Anterior cingulate cortex (tissue), 58 donors: ENCODE measurements at regions not wholly inside any gene's neighbourhood (a gene's known extent, or its start where the extent isn't known, plus 50 kb on each side); places are given as distances from the start of the nearest gene placed in this dataset.
"Not testable (repeated sequence)": the region's sequence is repeated elsewhere in the genome, so short reads cannot be mapped to it uniquely, and the experiment has no call there.

Experiments
- DNase-seq, 58 donors: peaks; one replicate each; lab custom pipeline; 2025; lab: John Stamatoyannopoulos, UW

DNA sequence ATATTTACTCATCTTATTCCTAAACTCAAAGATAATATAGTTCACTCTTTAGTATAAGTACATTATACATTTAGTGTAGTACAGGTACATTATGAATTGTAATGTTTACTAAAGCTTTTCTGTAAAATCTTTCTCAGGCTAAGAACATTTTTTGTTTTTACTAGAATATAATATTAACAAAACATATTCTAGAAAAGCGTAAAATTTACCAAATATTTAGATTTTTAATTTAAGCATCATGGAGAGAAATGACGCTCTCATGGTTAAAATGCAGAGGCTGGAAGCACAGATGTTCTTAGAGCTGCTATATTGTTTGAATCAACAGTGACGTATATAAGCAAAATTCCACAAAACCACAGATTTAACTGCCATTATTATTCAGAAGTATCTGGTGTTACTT lies 54.7 kb upstream of the NBPF15 start:
- not testable (repeated sequence) for DNase-seq

DNA sequence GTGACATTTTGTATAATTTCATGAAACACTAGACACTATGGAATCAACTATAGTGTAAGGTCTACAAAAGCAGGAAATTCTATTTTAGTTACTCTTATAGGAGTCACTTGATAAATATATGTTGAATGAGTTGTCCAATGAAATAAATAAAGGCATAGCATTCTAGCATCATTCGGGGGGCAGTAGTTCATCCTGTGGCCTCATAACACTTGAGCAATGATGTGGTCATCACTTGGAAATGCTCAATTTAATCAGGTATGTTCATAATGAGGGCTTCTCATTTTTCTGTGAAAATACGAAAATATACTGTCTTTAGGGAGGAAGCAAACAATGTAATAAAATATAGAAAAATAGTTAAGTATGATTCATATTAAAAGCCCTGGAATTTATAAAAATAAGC lies 55.4 kb upstream of the NBPF15 start:
- not testable (repeated sequence) for DNase-seq

DNA sequence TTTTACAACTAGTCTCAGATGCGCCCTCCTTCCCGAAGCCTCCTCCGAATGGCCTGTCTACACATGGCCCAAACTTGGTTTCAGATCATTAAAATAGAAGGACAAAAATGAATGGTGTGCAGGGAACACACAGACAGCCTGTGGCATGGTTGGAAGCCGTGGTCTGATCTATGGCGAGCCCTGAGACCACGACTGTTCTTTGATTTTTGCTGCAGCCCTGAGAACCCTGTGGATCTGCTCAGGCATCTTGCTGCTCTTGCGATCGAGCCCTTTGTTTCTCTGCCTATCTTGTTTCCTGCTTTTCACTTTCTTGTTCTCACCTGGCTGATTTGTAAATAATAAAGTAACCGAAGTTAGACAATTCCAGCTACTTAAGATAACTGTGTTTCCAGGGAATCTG lies 57.0 kb upstream of the NBPF15 start:
- not testable (repeated sequence) for DNase-seq

DNA sequence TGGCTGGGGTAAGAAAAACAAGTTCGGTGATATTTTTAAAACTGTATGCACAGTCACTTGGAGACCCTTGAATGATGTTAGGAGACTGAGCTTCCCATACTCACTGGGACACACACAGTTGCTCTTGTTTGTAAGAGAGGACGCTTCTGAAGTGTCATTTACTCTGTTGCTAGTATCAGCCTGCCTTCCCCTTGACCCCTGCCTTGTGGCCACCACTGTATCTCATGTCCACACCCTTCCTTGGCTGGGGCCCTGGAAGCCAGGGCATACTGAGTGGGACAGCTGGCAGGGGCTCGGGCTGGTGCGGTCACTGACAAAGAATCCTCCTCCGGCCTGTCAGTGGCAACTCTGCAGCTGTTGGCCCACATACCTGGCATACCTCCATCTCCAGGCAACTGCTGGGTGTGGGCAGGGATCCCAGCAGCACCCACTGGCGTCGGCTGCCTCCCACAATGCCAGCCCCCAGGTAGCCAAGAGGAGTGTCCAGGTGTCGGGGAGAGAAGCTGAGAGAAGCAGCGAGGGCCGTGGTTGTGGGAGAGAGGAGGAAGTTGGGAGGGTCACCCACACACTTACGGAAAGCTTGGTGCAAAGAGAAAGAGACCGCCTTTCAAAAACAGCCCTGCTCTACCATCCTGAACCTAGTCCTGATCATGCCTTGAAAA lies 58.2 kb upstream of the NBPF15 start:
- DNase-seq: not testable (repeated sequence)

DNA sequence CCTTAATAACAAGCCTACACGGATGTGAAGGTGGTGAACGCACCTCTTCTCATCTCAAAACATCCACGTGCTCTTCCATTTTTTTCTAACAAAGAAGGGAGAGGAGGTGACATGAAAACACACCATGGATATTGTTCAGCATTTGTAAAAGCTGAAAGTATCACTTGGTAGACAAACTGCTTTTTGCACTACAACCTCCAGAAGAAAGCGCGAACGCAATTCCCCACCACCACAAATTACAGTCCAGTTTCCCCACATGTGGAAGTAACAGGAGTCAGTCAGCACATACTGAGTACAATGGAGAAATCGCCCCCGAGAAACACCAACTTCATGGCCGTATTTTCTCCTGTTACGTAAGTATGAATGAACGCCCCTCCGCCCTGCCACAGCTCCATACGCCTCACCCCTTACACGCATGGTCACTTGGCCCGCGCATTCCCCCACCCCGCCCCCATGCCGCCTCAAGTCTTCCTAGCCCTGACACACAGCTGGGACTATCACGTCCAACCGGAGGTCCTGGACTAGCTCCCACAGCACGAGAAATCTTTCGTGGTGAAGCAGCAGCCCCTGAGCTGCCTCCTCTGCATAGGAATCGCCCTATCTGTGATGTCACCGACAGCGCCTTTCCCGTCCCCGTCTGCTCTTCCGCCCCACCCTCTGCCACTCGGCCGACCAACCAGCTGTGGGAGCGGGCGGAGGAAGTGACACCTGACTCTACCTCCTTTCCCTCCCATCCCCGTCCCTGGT lies 62.4 kb upstream of the NBPF15 start:
- DNase-seq: peak in 56 of 58 donors; percentile 1 to 85 (median 58)

DNA sequence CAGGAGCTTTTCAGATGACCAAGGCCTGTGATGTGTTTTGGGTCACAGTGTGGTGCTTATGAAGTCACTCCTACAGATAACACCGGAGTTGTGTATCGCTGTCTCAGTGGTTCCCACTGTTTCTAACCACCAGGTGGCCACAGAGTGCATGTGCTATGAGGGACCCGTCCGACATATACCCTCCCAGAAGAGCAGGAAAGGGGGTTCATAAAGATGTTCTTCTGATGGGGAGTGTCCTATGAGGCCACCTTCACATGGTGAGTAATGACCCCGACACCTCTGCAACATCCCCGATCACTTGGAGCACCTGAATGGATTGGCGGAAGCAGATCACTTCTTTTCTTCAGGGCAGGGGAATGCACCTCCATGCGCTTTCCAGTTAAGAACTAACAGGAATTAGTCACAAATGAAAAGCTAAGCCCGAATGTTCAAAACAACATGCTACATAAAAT lies 60.5 kb upstream of the PPIAL4F start:
- not testable (repeated sequence) for DNase-seq

DNA sequence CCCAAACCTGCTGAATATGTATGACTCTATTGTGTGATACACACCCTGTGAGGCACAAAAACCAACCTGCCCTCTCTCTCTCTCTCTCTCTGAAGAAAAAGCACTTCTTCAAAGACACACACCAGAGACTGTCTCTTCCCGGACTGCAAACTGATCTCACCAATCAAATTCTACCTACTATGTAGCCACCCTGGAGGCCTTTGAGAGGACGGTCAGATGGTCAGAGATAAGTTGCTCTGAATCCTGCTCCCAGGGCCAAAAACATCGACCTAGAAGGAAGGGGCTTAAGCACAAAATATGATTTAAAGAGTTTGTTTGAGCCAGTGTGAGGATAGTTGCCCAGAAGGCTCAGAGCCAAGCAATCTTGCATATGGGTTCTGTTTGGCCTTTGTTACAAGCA lies 59.2 kb upstream of the PPIAL4F start:
- not testable (repeated sequence) for DNase-seq

DNA sequence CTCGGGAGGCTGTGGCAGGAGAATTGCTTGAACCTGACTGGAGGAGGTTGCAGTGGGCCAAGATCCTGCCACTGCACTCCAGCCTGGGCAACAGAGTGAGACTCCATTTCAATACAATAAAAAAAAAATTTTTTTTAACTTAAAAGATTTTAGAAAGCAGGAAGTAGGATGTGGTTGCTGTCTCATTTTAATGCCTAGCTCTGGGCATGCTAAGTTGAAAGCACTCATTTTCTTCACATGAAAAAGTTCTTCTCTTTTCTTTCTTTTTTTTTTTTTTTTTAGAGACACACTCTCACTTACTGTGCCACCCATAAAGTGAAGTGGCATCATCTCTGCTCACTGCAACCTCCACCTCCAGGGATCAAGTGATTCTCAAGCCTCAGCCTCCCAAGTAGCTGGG lies 58.4 kb upstream of the PPIAL4F start:
- DNase-seq: not testable (repeated sequence)

DNA sequence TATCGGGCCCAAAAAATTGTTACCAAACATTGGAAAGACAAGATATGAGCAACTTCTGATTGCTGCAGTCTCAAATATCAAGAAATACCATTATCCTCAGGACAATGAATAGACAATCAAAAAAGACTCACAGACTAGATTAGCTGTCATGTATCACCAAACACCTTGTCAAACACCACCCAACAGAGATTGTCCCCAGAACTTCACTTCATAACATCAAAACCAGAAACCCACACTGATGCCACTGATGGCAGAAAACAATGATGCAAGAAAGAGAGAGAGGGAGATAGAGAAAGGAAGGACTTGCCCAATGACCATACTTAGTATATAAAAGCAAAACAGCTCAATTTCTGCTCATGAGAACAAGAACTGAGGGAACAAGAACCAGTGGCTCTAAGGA lies 56.0 kb upstream of the PPIAL4F start:
- DNase-seq: not testable (repeated sequence)

DNA sequence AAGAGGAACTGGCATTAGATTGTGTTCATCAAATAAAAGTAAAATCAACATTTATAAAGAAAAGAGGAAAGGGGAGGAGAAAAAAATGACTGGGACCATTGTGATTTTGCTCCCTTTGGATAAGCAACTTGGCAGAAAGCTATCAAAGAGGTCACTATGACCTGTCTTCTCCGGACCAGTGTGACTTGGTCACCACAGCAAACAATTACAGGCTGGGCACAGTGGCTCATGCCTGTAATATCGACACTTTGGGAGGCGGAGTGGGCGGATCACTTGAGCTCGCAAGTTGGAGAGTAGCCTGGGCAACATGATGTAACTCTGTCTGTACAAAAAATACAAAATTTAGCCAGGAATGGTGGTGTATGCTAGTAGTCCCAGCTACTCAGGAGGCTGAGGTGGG lies 55.5 kb upstream of the PPIAL4F start:
- not testable (repeated sequence) for DNase-seq

DNA sequence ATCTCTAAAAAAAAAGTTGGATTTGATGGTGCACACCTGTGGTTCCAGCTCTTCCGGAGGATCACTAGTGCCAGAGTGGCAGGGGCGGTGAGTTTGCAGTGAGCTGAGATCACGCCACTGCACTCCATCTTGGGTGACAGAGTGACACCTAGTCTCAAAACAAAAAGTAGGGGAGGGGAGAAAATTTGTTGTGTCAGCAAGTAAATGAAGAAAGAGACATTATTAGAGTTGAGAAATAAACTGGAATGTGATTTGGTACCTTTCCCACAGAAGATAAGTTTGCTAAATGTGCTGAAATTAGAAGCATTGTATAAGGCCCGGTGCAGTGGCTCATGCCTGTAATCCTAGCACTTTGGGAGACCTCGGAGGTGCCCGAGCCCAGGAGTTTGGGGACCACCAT lies 54.0 kb upstream of the PPIAL4F start:
- not testable (repeated sequence) for DNase-seq

DNA sequence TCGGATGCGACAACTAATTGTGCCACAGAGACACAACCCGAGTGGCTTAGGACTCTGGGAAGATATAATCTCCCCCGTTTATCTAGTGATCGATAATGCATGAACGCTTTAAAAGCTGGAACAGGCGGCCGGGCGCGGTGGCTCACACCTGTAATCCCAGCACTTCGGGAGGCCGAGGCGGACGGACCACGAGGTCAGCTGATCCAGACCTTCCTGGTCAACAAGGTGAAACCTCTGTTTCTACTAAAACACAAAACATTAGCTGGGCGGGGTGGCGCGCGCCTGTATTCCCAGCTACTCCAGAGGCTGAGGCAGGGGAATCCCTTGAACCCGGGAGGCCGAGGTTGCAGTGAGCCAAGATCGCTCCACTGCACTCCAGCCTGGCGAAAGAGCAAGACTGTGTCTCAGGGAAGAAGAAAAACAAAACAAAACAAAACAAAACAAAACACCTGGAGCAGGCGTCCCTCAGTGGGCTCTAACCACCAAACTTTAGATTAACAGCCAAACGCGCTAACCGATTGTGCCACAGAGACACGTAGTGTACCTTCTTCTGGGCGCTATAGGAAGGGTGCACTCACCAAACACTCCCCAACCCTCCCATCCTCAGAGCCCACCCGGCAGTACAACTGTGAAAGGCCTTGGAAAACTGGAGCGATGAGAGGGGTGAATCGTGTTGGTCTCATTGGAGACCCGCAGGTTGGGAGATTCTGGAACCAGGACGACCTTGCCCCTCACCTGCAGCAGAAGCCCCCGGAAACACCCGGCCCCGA lies 53.3 kb upstream of the PPIAL4F start:
- not testable (repeated sequence) for DNase-seq
